GM19463 (cell line): ENCODE measurements at regions not wholly inside any gene's neighbourhood (a gene's known extent, or its start where the extent isn't known, plus 50 kb on each side); places are given as distances from the start of the nearest gene placed in this dataset.

Experiments used
- ATAC-seq: cut with Tn5 transposase; IDR thresholded peaks from one replicate; pipeline ENCODE4 v1.9.1; 2021; ENCODE audit warnings: mild to moderate bottlenecking, moderate library complexity; ENCODE audit not compliant: unreplicated experiment

- no peak for ATAC-seq
Observed at GRCh38 chr6:55643861-55644260, 64.9 kb upstream of the HMGCLL1 start.

GRCh38 chr6:55642366-55642765 lies 63.4 kb upstream of the HMGCLL1 start:
- ATAC-seq = no peak

GRCh38 chr6:55636406-55637102 lies 57.6 kb upstream of the HMGCLL1 start:
- no peak for ATAC-seq

- no peak for ATAC-seq
Observed at GRCh38 chr6:55633471-55633870, 54.5 kb upstream of the HMGCLL1 start.

GRCh38 chr6:55632953-55633352 lies 54.0 kb upstream of the HMGCLL1 start:
- no peak for ATAC-seq
